GM12878 (cell line): ENCODE measurements at regions not wholly inside any gene's neighbourhood (a gene's known extent, or its start where the extent isn't known, plus 50 kb on each side); places are given as distances from the start of the nearest gene placed in this dataset.
A peak's percentile ranks its signal among the peaks of the same experiment; 100 is the strongest.

Experiments used
- ATAC-seq: fragments of 200-7000 bp; cut with Tn5 transposase; 3 replicates; pipeline ENCODE4 v1.9.1; 2020; ENCODE audit warnings: mild to moderate bottlenecking, moderate library complexity
- BruUV-seq: library from RNA; stranded (reverse); fragments of 400-500 nt; replicated peaks from 2 replicates; lab custom pipeline; 2021; lab: Mats Ljungman, UMichigan
- CTCF ChIA-PET: fragments of 300-600 bp; sonication (Branson Sonifier 250); formaldehyde crosslinking; extraction: SDS; loops from one replicate; lab custom pipeline; 2021; ENCODE audit warnings: inconsistent platforms; lab: Yijun Ruan, JAX
- POLR2A ChIA-PET: fragments of 350-600 bp; formaldehyde crosslinking; extraction: SDS; loops from one replicate; lab custom pipeline; 2021; ENCODE audit warnings: inconsistent platforms; lab: Charles Lee
- RAD21 ChIA-PET: fragments of 300-600 bp; sonication (Branson Sonifier 250); formaldehyde crosslinking; loops from one replicate; lab custom pipeline; 2023; ENCODE audit warnings: antibody characterized with exemption; ENCODE audit not compliant: unreplicated experiment; lab: Charles Lee
- SMC1A ChIA-PET: fragments of 300-600 bp; sonication (Branson Sonifier 250); formaldehyde crosslinking; loops from one replicate; lab custom pipeline; 2023; ENCODE audit not compliant: unreplicated experiment, uncharacterized antibody; lab: Charles Lee
- DNase-seq: peaks from one replicate; pipeline ENCODE4 v3.0.0-alpha.2; 2011; ENCODE audit warnings: low read depth, low spot score
- FAIRE-seq: peaks from 3 replicates; lab custom pipeline; 2011; peaks lifted over from hg19 to GRCh38; lab: Jason Lieb, UNC
- H2AFZ ChIP-seq: 2 replicates; pipeline ENCODE4 v1.6.0; 2011; ENCODE audit warnings: low read depth, low read length, control low read depth; ENCODE audit not compliant: control insufficient read depth
- H3K27ac ChIP-seq: 2 replicates; pipeline ENCODE4 v1.5.1; 2011; ENCODE audit warnings: control low read depth; ENCODE audit not compliant: control insufficient read depth, insufficient read depth
- H3K27me3 ChIP-seq, 2 experiments: replicated peaks in 1 of 2; 2 replicates each; pipeline versions ENCODE4 v1.6.0 to v1.6.1; 2011; ENCODE audit warnings: low read length in 1 of 2; ENCODE audit not compliant: control insufficient read depth in 2 of 2, insufficient read depth in 2 of 2
- H3K36me3 ChIP-seq, 2 experiments: 2 replicates each; pipeline ENCODE4 v1.5.1; 2011; ENCODE audit warnings: low read length in 1 of 2; ENCODE audit not compliant: control insufficient read depth in 2 of 2, insufficient read depth in 2 of 2
- H3K4me1 ChIP-seq: 2 replicates; pipeline ENCODE4 v1.6.1; 2011; ENCODE audit warnings: mild to moderate bottlenecking, low read length, moderate library complexity, mixed read lengths; ENCODE audit not compliant: control insufficient read depth, insufficient read depth
- H3K4me2 ChIP-seq: 2 replicates; pipeline ENCODE4 v1.6.0; 2011; ENCODE audit warnings: control low read depth; ENCODE audit not compliant: control insufficient read depth, insufficient read depth
- H3K4me3 ChIP-seq: fragments of 200-600 bp; sonication (generic); 2 replicates; pipeline ENCODE4 v1.5.1; 2016
- H3K79me2 ChIP-seq: 2 replicates; pipeline ENCODE4 v1.6.0; 2011; ENCODE audit warnings: low read length; ENCODE audit not compliant: control insufficient read depth, insufficient read depth
- H3K9ac ChIP-seq: 2 replicates; pipeline ENCODE4 v1.8.0; 2011; ENCODE audit warnings: low read length, control low read depth, mixed read lengths; ENCODE audit not compliant: control insufficient read depth, insufficient read depth
- H3K9me3 ChIP-seq: replicated peaks from 3 replicates; pipeline ENCODE4 v1.5.1; 2011; ENCODE audit warnings: mild to moderate bottlenecking, low read length; ENCODE audit not compliant: control insufficient read depth, insufficient read depth
- H4K20me1 ChIP-seq: 2 replicates; pipeline ENCODE4 v1.6.0; 2011; ENCODE audit not compliant: control insufficient read depth, insufficient read depth
- BMI1 ChIP-seq: fragments of 450-650 bp; IDR thresholded peaks from 2 replicates; pipeline ENCODE4 v1.6.1; 2016; ENCODE audit warnings: mild to moderate bottlenecking, moderate library complexity, borderline replicate concordance
- CREM ChIP-seq: IDR thresholded peaks from 2 replicates; pipeline ENCODE4 v1.6.1; 2014; ENCODE audit warnings: antibody characterized with exemption, low read depth
- DPF2 ChIP-seq: fragments of 450-650 bp; IDR thresholded peaks from 2 replicates; pipeline ENCODE4 v1.6.1; 2017; ENCODE audit warnings: mild to moderate bottlenecking
- E2F4 ChIP-seq: IDR thresholded peaks from 2 replicates; pipeline ENCODE4 v1.6.1; 2012; ENCODE audit warnings: low read depth, low read length, improper control_type of control experiment
- E2F8 ChIP-seq: fragments of 450-650 bp; IDR thresholded peaks from 2 replicates; pipeline ENCODE4 v1.6.1; 2018; ENCODE audit warnings: mild to moderate bottlenecking, low read depth, moderate library complexity; ENCODE audit not compliant: partially characterized antibody
- FOS ChIP-seq: IDR thresholded peaks from 3 replicates; pipeline ENCODE4 v1.6.1; 2011; ENCODE audit warnings: borderline replicate concordance; ENCODE audit not compliant: insufficient read length; ENCODE audit errors: extremely low read depth
- FOXK2 ChIP-seq: fragments of 450-650 bp; IDR thresholded peaks from 2 replicates; pipeline ENCODE4 v1.6.1; 2017; ENCODE audit warnings: mild to moderate bottlenecking, moderate library complexity
- HDAC6 ChIP-seq: fragments of 200-600 bp; sonication (generic); IDR thresholded peaks from one replicate; pipeline ENCODE4 v1.8.0; 2017; ENCODE audit warnings: antibody characterized with exemption; ENCODE audit not compliant: unreplicated experiment
- NR2C1 ChIP-seq: fragments of 450-650 bp; IDR thresholded peaks from 2 replicates; pipeline ENCODE4 v1.6.1; 2017; ENCODE audit warnings: antibody characterized with exemption, mild to moderate bottlenecking, moderate library complexity
- POU2F2 ChIP-seq: IDR thresholded peaks from 3 replicates; pipeline ENCODE4 v1.6.1; 2011; ENCODE audit warnings: low read depth, mild to moderate bottlenecking, low read length, borderline replicate concordance
- SMARCA5 ChIP-seq: fragments of 450-650 bp; IDR thresholded peaks from 2 replicates; pipeline ENCODE4 v1.6.1; 2017; ENCODE audit warnings: mild to moderate bottlenecking
- SREBF2 ChIP-seq: IDR thresholded peaks from 2 replicates; pipeline ENCODE4 v1.6.1; 2012; ENCODE audit warnings: mild to moderate bottlenecking, low read length
- TAF1 ChIP-seq: IDR thresholded peaks from 2 replicates; pipeline ENCODE4 v1.6.1; 2011; ENCODE audit warnings: mild to moderate bottlenecking, low read depth, low read length, borderline replicate concordance
- TARDBP ChIP-seq: IDR thresholded peaks from 2 replicates; pipeline ENCODE4 v1.6.1; 2016; ENCODE audit warnings: borderline replicate concordance
- TCF7 ChIP-seq: IDR thresholded peaks from 2 replicates; pipeline ENCODE4 v1.6.1; 2014; ENCODE audit warnings: antibody characterized with exemption, borderline replicate concordance
- USF2 ChIP-seq: IDR thresholded peaks from 2 replicates; pipeline ENCODE4 v1.6.1; 2011; ENCODE audit warnings: low read depth, low read length, improper control_type of control experiment, borderline replicate concordance
- YY1 ChIP-seq: IDR thresholded peaks from 2 replicates; pipeline ENCODE4 v1.6.1; 2011; ENCODE audit warnings: low read depth, mild to moderate bottlenecking, low read length
- ZNF592 ChIP-seq: fragments of 450-650 bp; IDR thresholded peaks from 2 replicates; pipeline ENCODE4 v1.6.1; 2017; ENCODE audit warnings: mild to moderate bottlenecking, moderate library complexity
- WGBS: methylation state at CpG from one replicate; pipeline ENCODE4 v1.1.6; 2016; ENCODE audit warnings: low lambda C conversion rate; ENCODE audit not compliant: insufficient replicate concordance, insufficient coverage; ENCODE audit errors: missing lambda C conversion rate; 5-methylcytosine and 5-hydroxymethylcytosine counted together
- in situ Hi-C: fragments of 300-500 bp; cut with MboI; formaldehyde crosslinking; loops from 9 replicates; pipeline ENCODE4 v1.14.3; 2018; ENCODE audit warnings: mixed read lengths
- intact Hi-C: fragments of 100-400 bp; cut with micrococcal nuclease; formaldehyde crosslinking; loops from one replicate; pipeline ENCODE4 v1.14.2; 2022; ENCODE audit not compliant: unreplicated experiment

- ATAC-seq (no peak), DNase-seq (no peak), FAIRE-seq (peak; percentile 13)
- ChIA-PET SMC1A (interaction anchor here (1.1 kb wide), 1 partner anchor 9 kb away, joined by 5 read pairs; no protein-coding TSS in a partner anchor), CTCF (no interaction called here), RAD21 (no interaction called here), POLR2A (no interaction called here)
- no peaks in the 10 kb centered on the region for H3K9me3 ChIP-seq
- BruUV-seq = no TSS peak
- H3K27me3 ChIP-seq = no peaks in the 10 kb centered on the region
- intact Hi-C loops = no loop called here
- no peak for TF ChIP-seq HDAC6
- TF ChIP-seq TCF7 = no peak
- no peak for TF ChIP-seq TARDBP
- no peak for TF ChIP-seq SREBF2
- no peak for TF ChIP-seq E2F8
- TF ChIP-seq SMARCA5 = no peak
- no peak for TF ChIP-seq USF2
- no peak for TF ChIP-seq YY1
- no peak for TF ChIP-seq ZNF592
- TF ChIP-seq DPF2 = no peak
- TF ChIP-seq FOXK2 = no peak
- TF ChIP-seq TAF1 = no peak
- TF ChIP-seq CREM = no peak
- TF ChIP-seq NR2C1 = no peak
- no peak for TF ChIP-seq POU2F2
- TF ChIP-seq BMI1 = no peak
- no peak for TF ChIP-seq FOS
- no peak for TF ChIP-seq E2F4
- no peak overlapping the region for H3K9ac ChIP-seq
- no peaks in the 10 kb centered on the region for H4K20me1 ChIP-seq
- H3K4me1 ChIP-seq = 0 out of 2 replicates have a peak, but pooled peaks cover 3% of the 10 kb centered on the region
- H3K27ac ChIP-seq = no peak overlapping the region
- no peaks in the 10 kb centered on the region for H3K36me3 ChIP-seq
- WGBS = 77% methylated on average over 12 of the region's 12 CpGs
- no peak overlapping the region for H2AFZ ChIP-seq
- H3K4me2 ChIP-seq = no peak overlapping the region
- in situ Hi-C loops = no loop called here
- no peaks in the 10 kb centered on the region for H3K79me2 ChIP-seq
- H3K4me3 ChIP-seq = no peak overlapping the region
Measured at GRCh38 chr12:131445795-131446194, 265.1 kb upstream of the SFSWAP start.
